Mucosa of rectum (tissue), 2 donors: ENCODE measurements at regions not wholly inside any gene's neighbourhood (a gene's known extent, or its start where the extent isn't known, plus 50 kb on each side); places are given as distances from the start of the nearest gene placed in this dataset.
"Not testable (repeated sequence)": the region's sequence is repeated elsewhere in the genome, so short reads cannot be mapped to it uniquely, and the experiment has no call there.

Source experiments
- H3K27ac ChIP-seq, 2 donors: one replicate each; pipeline ENCODE4 v1.7.0; 2013; ENCODE audit warnings: inconsistent platforms in 2 of 2, low read depth in 2 of 2, low read length in 2 of 2
- H3K27me3 ChIP-seq, 2 donors: one replicate each; pipeline ENCODE4 v1.7.0; 2013; ENCODE audit warnings: low read length in 2 of 2; ENCODE audit not compliant: control insufficient read depth in 2 of 2, insufficient read depth in 2 of 2
- H3K36me3 ChIP-seq, 2 donors: one replicate each; pipeline ENCODE4 v1.7.0; 2013; ENCODE audit warnings: low read length in 2 of 2; ENCODE audit not compliant: control insufficient read depth in 2 of 2, insufficient read depth in 2 of 2
- H3K4me1 ChIP-seq, 2 donors: one replicate each; pipeline ENCODE4 v1.7.0; 2013; ENCODE audit warnings: low read length in 2 of 2, mild to moderate bottlenecking in 1 of 2; ENCODE audit not compliant: control insufficient read depth in 2 of 2, insufficient read depth in 2 of 2
- H3K4me3 ChIP-seq, 2 donors: one replicate each; pipeline ENCODE4 v1.7.0; 2013; ENCODE audit warnings: low read length in 2 of 2
- H3K9ac ChIP-seq, 2 donors: one replicate each; pipeline ENCODE4 v1.7.0; 2013; ENCODE audit warnings: low read length in 2 of 2, low read depth in 1 of 2, mild to moderate bottlenecking in 1 of 2
- H3K9me3 ChIP-seq, 2 donors: one replicate each; pipeline ENCODE4 v1.7.0; 2013; ENCODE audit warnings: low read length in 2 of 2; ENCODE audit not compliant: control insufficient read depth in 2 of 2
- donor health status: healthy.
- donor health status: Normal muscosa, but diverticular disease.

- H3K4me3 ChIP-seq, H3K4me1 ChIP-seq, H3K9ac ChIP-seq, H3K27me3 ChIP-seq, H3K27ac ChIP-seq, H3K36me3 ChIP-seq, H3K9me3 ChIP-seq: not testable (repeated sequence)
These were observed 55.2 kb downstream of the GOLGA8B start for GRCh38 chr15:34528055-34528754.

DNA sequence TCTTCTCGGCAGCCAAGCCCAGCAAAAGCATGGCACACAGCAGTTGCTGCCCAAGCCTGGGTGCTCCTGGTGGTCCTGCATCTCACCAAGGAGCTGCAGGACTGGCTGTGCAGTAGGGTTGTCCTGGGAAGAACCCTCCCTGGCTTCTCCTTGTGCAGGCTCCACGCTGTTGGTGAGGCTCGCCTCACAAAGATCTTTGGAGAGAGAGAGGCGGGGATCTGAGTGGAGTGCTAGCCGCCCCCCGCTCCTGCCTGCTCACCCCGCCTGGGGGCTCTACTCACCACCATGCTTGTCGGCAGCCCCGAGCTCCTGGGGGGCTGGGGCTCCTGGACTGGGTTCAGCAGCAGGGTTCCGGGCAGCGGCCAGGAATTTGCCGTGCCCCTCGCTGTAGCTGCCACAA is 55.8 kb downstream of the GOLGA8B start:
- not testable (repeated sequence) for H3K27ac ChIP-seq, H3K4me1 ChIP-seq, H3K4me3 ChIP-seq, H3K9me3 ChIP-seq, H3K36me3 ChIP-seq, H3K27me3 ChIP-seq, H3K9ac ChIP-seq

DNA sequence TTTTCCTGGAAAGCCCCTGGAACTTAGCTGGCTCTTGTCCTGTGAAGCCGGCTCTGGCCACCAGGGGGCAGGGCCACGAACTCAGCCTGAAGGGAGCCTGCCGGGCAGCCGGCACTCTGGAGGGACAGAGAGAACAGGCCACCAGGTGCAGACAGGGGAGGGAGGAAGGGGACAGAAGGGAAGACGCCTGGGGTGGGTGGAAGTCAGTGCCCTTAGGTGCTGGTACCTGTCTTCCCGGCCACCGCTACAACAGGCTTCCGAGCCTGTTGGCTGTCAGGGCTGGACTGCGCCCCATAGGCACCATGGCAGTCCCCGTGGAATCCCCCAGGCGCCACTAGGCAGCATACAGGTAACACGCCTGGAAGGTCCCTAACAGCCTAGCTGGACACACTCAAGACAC is 59.6 kb downstream of the GOLGA8B start:
- not testable (repeated sequence) for H3K9ac ChIP-seq, H3K27me3 ChIP-seq, H3K4me1 ChIP-seq, H3K9me3 ChIP-seq, H3K4me3 ChIP-seq, H3K27ac ChIP-seq, H3K36me3 ChIP-seq

GRCh38 chr15:34522601-34523000 is 60.9 kb downstream of the GOLGA8B start:
- not testable (repeated sequence) for H3K9ac ChIP-seq, H3K27ac ChIP-seq, H3K4me1 ChIP-seq, H3K9me3 ChIP-seq, H3K27me3 ChIP-seq, H3K36me3 ChIP-seq, H3K4me3 ChIP-seq

- H3K9me3 ChIP-seq, H3K27ac ChIP-seq, H3K4me1 ChIP-seq, H3K27me3 ChIP-seq, H3K36me3 ChIP-seq, H3K9ac ChIP-seq, H3K4me3 ChIP-seq: not testable (repeated sequence)
These were observed 61.5 kb downstream of the GOLGA8B start for GRCh38 chr15:34521802-34522485.

DNA sequence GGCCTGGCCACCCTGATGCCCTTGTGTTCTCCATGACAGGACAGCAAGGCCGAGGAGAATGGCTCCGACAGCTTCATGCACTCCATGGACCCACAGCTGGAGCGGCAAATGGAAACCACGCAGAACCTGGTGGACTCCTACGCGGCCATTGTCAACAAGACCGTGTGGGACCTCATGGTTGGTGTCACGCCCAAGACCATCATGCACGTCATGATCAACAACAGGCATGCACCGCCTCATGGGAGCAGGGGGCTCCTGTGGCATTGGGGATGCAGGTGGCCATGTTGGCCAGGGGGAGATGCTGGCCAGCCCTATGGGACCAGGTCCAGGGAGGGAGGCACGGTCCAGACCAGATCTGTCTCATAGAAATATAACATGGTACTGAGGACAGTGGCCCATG is 62.9 kb downstream of the GOLGA8B start:
- Histone ChIP-seq H3K9me3 (no peaks in the 10 kb centered on the region), H3K9ac (no peak overlapping the region), H3K4me3 (no peak overlapping the region), H3K36me3 (no peaks in the 10 kb centered on the region), H3K4me1 (no peaks in the 10 kb centered on the region), H3K27me3 (peaks cover 0 to 3% of the 10 kb centered on the region in 2 donors), H3K27ac (no peak overlapping the region)

DNA sequence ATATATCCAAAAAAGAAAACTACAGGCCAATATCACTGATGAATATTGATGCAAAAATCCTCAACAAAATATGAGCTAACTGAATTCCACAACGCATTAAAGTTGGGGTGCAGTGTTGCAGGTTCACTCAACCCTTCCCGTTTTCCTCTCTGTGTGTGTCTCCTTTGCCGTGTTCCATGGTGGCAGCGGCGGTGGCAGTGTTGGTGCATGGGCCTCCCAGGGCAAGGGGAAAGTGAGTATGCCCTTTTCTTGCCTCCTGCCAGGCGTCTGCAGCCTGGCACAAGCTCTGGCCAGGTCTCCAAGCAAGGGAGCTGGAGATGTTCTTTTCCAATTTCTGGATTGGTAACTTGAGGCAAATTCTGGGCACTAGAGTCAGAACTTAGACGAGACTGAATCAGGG is 63.4 kb downstream of the GOLGA8B start:
- not testable (repeated sequence) for H3K4me1 ChIP-seq, H3K9ac ChIP-seq, H3K27me3 ChIP-seq, H3K4me3 ChIP-seq, H3K9me3 ChIP-seq, H3K27ac ChIP-seq, H3K36me3 ChIP-seq

DNA sequence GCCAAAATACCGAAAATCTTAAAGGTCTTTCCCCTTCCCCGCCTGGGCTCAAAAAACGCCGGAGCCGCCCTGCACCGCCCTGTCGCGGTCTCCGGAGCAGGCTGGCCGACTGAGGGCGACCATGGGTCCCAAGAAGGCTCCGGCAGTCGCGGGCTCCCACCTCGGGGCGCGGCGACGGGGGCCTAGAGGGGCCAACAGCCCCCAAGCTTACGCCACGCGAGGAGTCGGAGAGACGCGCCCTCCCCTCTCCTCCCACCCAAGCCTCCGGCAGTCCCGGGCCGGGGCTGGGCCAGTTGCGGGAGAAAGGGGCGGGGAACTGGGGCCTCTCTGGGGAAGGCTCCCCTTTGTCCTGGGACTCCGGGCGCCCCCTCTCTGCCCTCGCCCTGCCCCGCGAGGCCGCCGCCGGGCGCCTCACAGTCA is 69.2 kb downstream of the GOLGA8B start:
- Histone ChIP-seq H3K9ac (peak overlapping the region in 1 of 2 donors; percentile 33), H3K36me3 (no peaks in the 10 kb centered on the region), H3K9me3 (no peaks in the 10 kb centered on the region), H3K27me3 (peaks cover 2 to 9% of the 10 kb centered on the region in 2 donors), H3K4me3 (peak overlapping the region; percentile 46 to 61), H3K27ac (no peak overlapping the region), H3K4me1 (no peaks in the 10 kb centered on the region)

- peaks cover 2 to 9% of the 10 kb centered on the region in 2 donors for H3K27me3 ChIP-seq
- H3K4me3 ChIP-seq = no peak overlapping the region
- no peaks in the 10 kb centered on the region for H3K9me3 ChIP-seq
- H3K36me3 ChIP-seq = no peaks in the 10 kb centered on the region
- no peaks in the 10 kb centered on the region for H3K4me1 ChIP-seq
- H3K27ac ChIP-seq = no peak overlapping the region
- H3K9ac ChIP-seq = no peak overlapping the region
These were observed 70.8 kb downstream of the GOLGA8B start for GRCh38 chr15:34512628-34513027.

DNA sequence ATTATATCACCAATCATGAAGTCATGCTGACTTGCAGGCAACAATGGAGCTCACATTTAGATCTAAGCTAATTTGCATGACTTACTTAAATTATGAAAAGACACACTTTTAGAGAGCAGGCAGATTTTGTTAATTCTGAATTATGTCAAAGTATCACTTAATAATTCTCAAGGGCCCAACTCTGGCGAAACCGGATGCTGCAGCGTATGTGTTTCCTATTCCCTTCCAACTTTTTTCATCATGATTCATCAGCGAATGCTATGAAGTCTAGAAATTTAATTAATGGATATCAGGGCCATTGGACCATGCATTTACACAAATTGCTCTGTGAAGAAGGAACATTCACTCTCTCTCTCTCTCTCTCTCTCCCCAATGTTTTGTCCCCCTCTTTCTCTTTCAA is 63.5 kb upstream of the GOLGA8A start:
- Histone ChIP-seq H3K4me3 (no peak overlapping the region), H3K4me1 (no peaks in the 10 kb centered on the region), H3K9me3 (no peaks in the 10 kb centered on the region), H3K36me3 (no peaks in the 10 kb centered on the region), H3K27me3 (peaks cover 0 to 3% of the 10 kb centered on the region in 2 donors), H3K27ac (no peak overlapping the region), H3K9ac (no peak overlapping the region)
